Peyer's patch (tissue), 4 donors: ENCODE measurements at regions not wholly inside any gene's neighbourhood (a gene's known extent, or its start where the extent isn't known, plus 50 kb on each side); places are given as distances from the start of the nearest gene placed in this dataset.

Source experiments
- DNase-seq, 3 donors: peaks; one replicate each; pipeline ENCODE4 v3.0.0-alpha.2; 2017 to 2019
- H3K27ac ChIP-seq, 4 donors: fragments of 200-600 bp; sonication (generic); one replicate each; pipeline ENCODE4 v1.5.1; 2016 to 2019
- H3K27me3 ChIP-seq, 2 donors: fragments of 200-600 bp; sonication (generic); one replicate each; pipeline ENCODE4 v1.5.1; 2019
- H3K36me3 ChIP-seq, 3 donors: fragments of 200-600 bp; sonication (generic); one replicate each; pipeline ENCODE4 v1.5.1; 2016 to 2019
- H3K4me1 ChIP-seq, 4 donors: fragments of 200-600 bp; sonication (generic); one replicate each; pipeline ENCODE4 v1.5.1; 2016 to 2019
- H3K4me3 ChIP-seq, 4 donors: fragments of 200-600 bp; sonication (generic); 1 replicate in 3 of 4; 2 replicates in 1 of 4; pipeline ENCODE4 v1.5.1; 2016 to 2019; ENCODE audit warnings: mild to moderate bottlenecking in 1 of 4
- H3K9me3 ChIP-seq, 4 donors: fragments of 200-600 bp; sonication (generic); one replicate each; pipeline ENCODE4 v1.5.1; 2016 to 2019; ENCODE audit warnings: mild to moderate bottlenecking in 1 of 4
- CTCF ChIP-seq, 6 experiments: fragments of 450-650 bp in 4 of 6; fragments of 200-600 bp in 2 of 6; sonication (generic) in 1 of 6; IDR thresholded peaks; one replicate each; pipeline ENCODE4 v1.5.1; 2017 to 2019; ENCODE audit warnings: antibody characterized with exemption in 6 of 6, mild to moderate bottlenecking in 3 of 6, moderate library complexity in 1 of 6
- POLR2A ChIP-seq, 2 donors: fragments of 450-650 bp; IDR thresholded peaks; one replicate each; pipeline ENCODE4 v1.5.1; 2017; ENCODE audit warnings: antibody characterized with exemption in 2 of 2, mild to moderate bottlenecking in 2 of 2, moderate library complexity in 2 of 2

- H3K9me3 ChIP-seq: no peaks in the 10 kb centered on the region
- no peaks in the 10 kb centered on the region for H3K4me1 ChIP-seq
- no peak for DNase-seq
- no peak for TF ChIP-seq POLR2A (IDR thresholded peaks at IDR 0.05)
- no peak for TF ChIP-seq CTCF (IDR thresholded peaks at IDR 0.05)
- H3K27me3 ChIP-seq: no peaks in the 10 kb centered on the region
- H3K36me3 ChIP-seq: no peaks in the 10 kb centered on the region
- H3K4me3 ChIP-seq: no peak overlapping the region
- no peak overlapping the region for H3K27ac ChIP-seq
Observed at GRCh38 chr6:121917834-121918559, 481.5 kb upstream of the HSF2 start.

GRCh38 chr6:121920616-121921015 lies 478.8 kb upstream of the HSF2 start:
- H3K4me3 ChIP-seq: no peak overlapping the region
- H3K4me1 ChIP-seq: no peaks in the 10 kb centered on the region
- H3K36me3 ChIP-seq: no peaks in the 10 kb centered on the region
- no peaks in the 10 kb centered on the region for H3K9me3 ChIP-seq
- no peak overlapping the region for H3K27ac ChIP-seq
- TF ChIP-seq CTCF (IDR thresholded peaks at IDR 0.05) (no peak), POLR2A (IDR thresholded peaks at IDR 0.05) (no peak)
- H3K27me3 ChIP-seq: no peaks in the 10 kb centered on the region
- no peak for DNase-seq

- no peaks in the 10 kb centered on the region for H3K36me3 ChIP-seq
- H3K9me3 ChIP-seq: no peaks in the 10 kb centered on the region
- no peak overlapping the region for H3K4me3 ChIP-seq
- DNase-seq: no peak
- H3K4me1 ChIP-seq: no peaks in the 10 kb centered on the region
- no peak overlapping the region for H3K27ac ChIP-seq
- no peaks in the 10 kb centered on the region for H3K27me3 ChIP-seq
- no peak for TF ChIP-seq CTCF (IDR thresholded peaks at IDR 0.05)
- TF ChIP-seq POLR2A (IDR thresholded peaks at IDR 0.05): no peak
Observed at GRCh38 chr6:121925024-121925423, 474.4 kb upstream of the HSF2 start.

GRCh38 chr6:121925534-121926255 lies 473.8 kb upstream of the HSF2 start:
- H3K4me1 ChIP-seq: no peaks in the 10 kb centered on the region
- H3K9me3 ChIP-seq: no peaks in the 10 kb centered on the region
- TF ChIP-seq POLR2A (IDR thresholded peaks at IDR 0.05) (no peak), CTCF (IDR thresholded peaks at IDR 0.05) (no peak)
- no peaks in the 10 kb centered on the region for H3K27me3 ChIP-seq
- DNase-seq: no peak
- H3K27ac ChIP-seq: no peak overlapping the region
- H3K36me3 ChIP-seq: no peaks in the 10 kb centered on the region
- no peak overlapping the region for H3K4me3 ChIP-seq

GRCh38 chr6:121929301-121929700 lies 470.2 kb upstream of the HSF2 start:
- Histone ChIP-seq H3K27ac (no peak overlapping the region), H3K36me3 (no peaks in the 10 kb centered on the region)

More at GRCh38 chr6:121929301-121929700, 470.2 kb upstream of the HSF2 start:
- Histone ChIP-seq H3K4me1 (no peaks in the 10 kb centered on the region), H3K4me3 (no peak overlapping the region), H3K9me3 (no peaks in the 10 kb centered on the region), H3K27me3 (no peaks in the 10 kb centered on the region)
- TF ChIP-seq CTCF (IDR thresholded peaks at IDR 0.05): no peak
- TF ChIP-seq POLR2A (IDR thresholded peaks at IDR 0.05): no peak
- no peak for DNase-seq
